AG04449 (cell line): ENCODE measurements at regions not wholly inside any gene's neighbourhood (a gene's known extent, or its start where the extent isn't known, plus 50 kb on each side); places are given as distances from the start of the nearest gene placed in this dataset.

Experiments
- CTCF ChIA-PET: fragments of 350-600 bp; formaldehyde crosslinking; extraction: SDS; loops from one replicate; lab custom pipeline; 2021; ENCODE audit warnings: antibody characterized with exemption; lab: Yijun Ruan, JAX
- POLR2A ChIA-PET: fragments of 400-600, 350-600 bp; formaldehyde crosslinking; extraction: SDS; loops from one replicate; lab custom pipeline; 2020; ENCODE audit warnings: antibody characterized with exemption, inconsistent platforms; lab: Yijun Ruan, JAX
- DNase-seq: peaks from one replicate; pipeline ENCODE4 v3.0.0-alpha.2; 2010; ENCODE audit warnings: low read depth, low spot score
- H3K4me3 ChIP-seq: 2 replicates; pipeline ENCODE4 v1.5.1; 2011; ENCODE audit warnings: low read depth, mild to moderate bottlenecking, control low read depth, low read length
- TF ChIP-seq, protein P1 (sequence below): IDR thresholded peaks from one replicate; pipeline ENCODE4 v1.5.1; 2011; ENCODE audit warnings: mild to moderate bottlenecking, moderate library complexity, low read length, control low read depth, inconsistent platforms; ENCODE audit not compliant: insufficient read depth; ENCODE audit errors: missing control alignments

DNA sequence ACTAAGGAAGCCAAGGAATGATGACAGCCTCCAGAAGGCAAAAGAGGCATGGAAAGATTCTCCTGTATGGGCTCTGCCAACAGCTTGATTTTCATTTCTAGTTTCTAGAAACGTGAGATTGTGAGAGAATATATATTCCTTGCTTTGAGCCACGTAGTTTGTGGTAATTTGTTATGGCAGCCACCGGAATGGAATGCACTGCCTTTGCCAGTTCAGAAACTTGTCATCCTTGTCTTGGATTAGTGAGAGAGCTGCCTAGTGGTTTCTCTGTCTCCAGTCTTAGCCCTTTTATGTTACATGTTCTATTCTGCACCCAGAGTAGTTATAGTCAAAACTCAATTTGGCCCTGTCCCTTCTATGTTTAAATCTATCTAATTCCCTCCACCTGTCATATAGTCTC lies 216.0 kb upstream of the PTGFR start:
- no peak overlapping the region for H3K4me3 ChIP-seq
- TF ChIP-seq, protein P1, sequence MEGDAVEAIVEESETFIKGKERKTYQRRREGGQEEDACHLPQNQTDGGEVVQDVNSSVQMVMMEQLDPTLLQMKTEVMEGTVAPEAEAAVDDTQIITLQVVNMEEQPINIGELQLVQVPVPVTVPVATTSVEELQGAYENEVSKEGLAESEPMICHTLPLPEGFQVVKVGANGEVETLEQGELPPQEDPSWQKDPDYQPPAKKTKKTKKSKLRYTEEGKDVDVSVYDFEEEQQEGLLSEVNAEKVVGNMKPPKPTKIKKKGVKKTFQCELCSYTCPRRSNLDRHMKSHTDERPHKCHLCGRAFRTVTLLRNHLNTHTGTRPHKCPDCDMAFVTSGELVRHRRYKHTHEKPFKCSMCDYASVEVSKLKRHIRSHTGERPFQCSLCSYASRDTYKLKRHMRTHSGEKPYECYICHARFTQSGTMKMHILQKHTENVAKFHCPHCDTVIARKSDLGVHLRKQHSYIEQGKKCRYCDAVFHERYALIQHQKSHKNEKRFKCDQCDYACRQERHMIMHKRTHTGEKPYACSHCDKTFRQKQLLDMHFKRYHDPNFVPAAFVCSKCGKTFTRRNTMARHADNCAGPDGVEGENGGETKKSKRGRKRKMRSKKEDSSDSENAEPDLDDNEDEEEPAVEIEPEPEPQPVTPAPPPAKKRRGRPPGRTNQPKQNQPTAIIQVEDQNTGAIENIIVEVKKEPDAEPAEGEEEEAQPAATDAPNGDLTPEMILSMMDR, result no peak
- peak; percentile 80 for DNase-seq
- POLR2A ChIA-PET, result interaction anchor here (1.4 kb wide), 1 partner anchor 103 kb away, joined by 3 read pairs; no protein-coding TSS in a partner anchor
- CTCF ChIA-PET, result interaction anchor here (1.5 to 1.7 kb wide), 2 partner anchors 17 to 129 kb away, joined by 4 to 8 read pairs; no protein-coding TSS in a partner anchor

DNA sequence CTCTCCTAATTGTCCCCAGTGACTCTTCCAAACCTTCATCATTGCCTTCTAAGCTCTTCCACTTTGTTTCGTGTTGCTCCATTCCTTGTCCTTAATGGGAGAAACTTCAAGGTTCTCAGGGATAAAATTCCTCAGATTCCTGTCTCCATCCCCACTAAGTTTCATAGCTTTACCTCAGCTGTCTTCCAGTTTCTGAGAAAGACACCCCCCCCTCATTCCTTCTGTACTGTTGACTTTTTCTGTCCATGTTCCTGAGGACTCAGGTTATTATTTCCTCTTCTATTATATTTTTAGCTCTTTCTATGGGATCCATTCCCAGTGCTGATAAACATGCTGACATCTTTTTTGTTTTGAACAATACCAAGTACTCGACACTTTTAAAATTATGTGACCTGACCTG lies 215.3 kb upstream of the PTGFR start:
- ChIA-PET CTCF (interaction anchor here (1.2 to 1.8 kb wide), 4 partner anchors 17 to 332 kb away, joined by 3 to 8 read pairs (median 6); no protein-coding TSS in a partner anchor), POLR2A (interaction anchor here (1.4 kb wide), 1 partner anchor 104 kb away, joined by 3 read pairs; no protein-coding TSS in a partner anchor)
- TF ChIP-seq, protein P1, result no peak
- DNase-seq, result peak; percentile 49
- no peak overlapping the region for H3K4me3 ChIP-seq

DNA sequence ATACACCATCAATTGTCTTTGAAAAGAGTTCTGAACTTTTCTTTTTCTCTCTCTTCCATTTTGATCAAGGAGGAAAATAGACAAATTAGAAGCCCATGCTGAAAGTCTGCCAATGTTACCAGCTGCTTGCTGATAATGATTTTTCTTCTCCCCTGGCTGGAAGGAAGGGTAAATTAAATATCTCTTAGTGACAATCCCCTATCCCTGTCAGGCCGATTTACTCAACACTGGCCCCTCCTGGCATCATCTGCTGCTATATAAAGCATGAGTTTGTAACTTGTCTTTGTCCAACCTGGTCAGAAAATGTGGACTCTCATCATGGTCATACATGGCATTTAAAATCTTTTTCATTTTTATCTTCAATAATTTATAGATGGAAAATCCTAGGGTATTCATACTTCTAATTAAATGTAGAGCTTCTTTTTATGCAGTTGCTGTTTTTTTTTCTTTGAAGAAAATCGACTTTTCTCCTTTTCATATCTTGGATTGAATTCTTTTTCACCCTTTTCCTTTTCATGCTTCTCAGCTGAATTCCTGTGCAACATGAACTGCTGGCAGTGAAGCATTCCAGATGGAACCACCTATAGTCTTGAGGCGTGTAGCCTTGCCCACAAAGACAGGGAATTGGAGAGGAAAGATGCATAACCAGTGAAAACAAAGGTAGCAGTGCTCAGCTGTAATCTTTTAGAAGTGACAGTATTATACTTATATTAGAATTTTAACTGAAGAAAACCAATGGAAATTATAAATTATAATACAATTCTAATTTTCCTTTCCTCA lies 214.7 kb upstream of the PTGFR start:
- no peak for DNase-seq
- ChIA-PET CTCF (interaction anchor here (1.2 to 1.8 kb wide), 5 partner anchors 16 to 331 kb away, joined by 3 to 8 read pairs (median 4); no protein-coding TSS in a partner anchor), POLR2A (interaction anchor here (1.4 kb wide), 1 partner anchor 105 kb away, joined by 3 read pairs; no protein-coding TSS in a partner anchor)
- H3K4me3 ChIP-seq, result no peak overlapping the region
- TF ChIP-seq, protein P1, result no peak

DNA sequence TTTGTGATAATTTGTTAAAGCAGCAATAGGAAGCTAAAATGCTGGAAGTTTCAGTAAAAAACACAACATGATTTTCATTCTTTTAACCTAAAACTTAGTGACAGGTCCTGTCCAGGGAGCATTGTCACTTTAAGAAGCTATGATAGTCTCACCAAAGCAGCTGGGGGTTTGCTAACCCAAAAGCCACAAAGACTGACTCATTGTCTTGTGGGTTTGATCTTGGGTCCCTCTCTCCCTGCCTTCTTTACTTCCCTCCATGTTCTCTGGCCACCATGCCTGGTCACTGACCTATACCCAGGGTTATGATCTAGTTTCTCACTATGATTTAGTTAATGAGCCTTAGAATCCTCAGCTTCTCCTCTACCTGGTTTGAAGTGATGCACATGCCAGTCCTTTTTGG lies 213.5 kb upstream of the PTGFR start:
- DNase-seq, result peak; percentile 42
- ChIA-PET POLR2A (interaction anchor here (0.7 kb wide), 1 partner anchor 62 kb away, joined by 3 read pairs; no protein-coding TSS in a partner anchor), CTCF (interaction anchor here (1.4 kb wide), 1 partner anchor 133 kb away, joined by 4 read pairs; no protein-coding TSS in a partner anchor)
- TF ChIP-seq, protein P1, result no peak
- no peak overlapping the region for H3K4me3 ChIP-seq

DNA sequence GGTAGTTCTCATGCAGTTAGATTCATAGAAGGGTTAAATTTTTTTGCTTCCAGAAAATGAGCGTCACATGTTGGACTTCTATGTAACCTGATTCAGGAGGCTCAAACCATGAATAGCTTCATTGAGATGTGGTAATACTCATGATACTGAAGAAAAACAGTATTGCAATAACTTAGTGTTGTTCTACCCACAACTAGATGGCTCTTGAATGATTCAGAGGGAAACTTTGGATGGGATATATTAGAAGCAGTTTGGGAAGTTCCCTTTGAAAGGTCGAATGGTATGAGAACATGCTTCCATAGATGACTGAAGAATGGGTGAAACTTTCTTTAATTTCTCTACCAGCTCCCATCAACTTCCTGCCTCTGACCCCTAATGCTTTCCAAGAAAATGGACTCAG lies 211.7 kb upstream of the PTGFR start:
- TF ChIP-seq, protein P1, result no peak
- ChIA-PET CTCF (interaction anchor here (0.7 to 1.3 kb wide), 2 partner anchors 8 to 29 kb away, joined by 3 to 4 read pairs; no protein-coding TSS in a partner anchor), POLR2A (interaction anchor here (1.0 kb wide), 3 partner anchors 8 to 60 kb away, joined by 3 to 4 read pairs (median 3); no protein-coding TSS in a partner anchor)
- no peak overlapping the region for H3K4me3 ChIP-seq
- peak; percentile 96 for DNase-seq

DNA sequence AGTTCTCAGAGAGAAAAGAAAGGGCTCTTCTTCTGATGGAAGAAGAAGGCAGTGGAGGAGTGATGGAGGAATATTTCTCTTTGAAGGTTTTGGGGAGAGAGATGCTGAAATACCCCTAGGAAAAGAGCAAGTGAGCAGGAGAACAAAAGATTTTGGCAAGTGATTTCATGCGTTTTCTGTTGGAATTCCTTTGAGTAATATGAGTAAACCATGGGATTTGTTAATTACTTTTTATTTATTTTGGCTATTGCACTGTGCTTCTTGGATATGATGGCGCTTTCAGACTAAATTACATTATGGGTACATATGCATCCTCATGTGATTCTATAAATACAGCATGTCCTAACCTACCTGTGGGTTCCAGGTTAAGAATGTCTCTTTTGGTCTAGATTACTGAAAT lies 210.1 kb upstream of the PTGFR start:
- DNase-seq, result no peak
- H3K4me3 ChIP-seq, result no peak overlapping the region
- POLR2A ChIA-PET, result no interaction called here
- TF ChIP-seq, protein P1, result no peak
- CTCF ChIA-PET, result no interaction called here
